ENCODE measurements at regions not wholly inside any gene's neighbourhood (a gene's known extent, or its start where the extent isn't known, plus 50 kb on each side); places are given as distances from the start of the nearest gene placed in this dataset.

- TF ChIP-seq RAD21 (IDR thresholded peaks at IDR 0.05; ENCODE audit: low read depth), result no peak
- no peak for TF ChIP-seq TCF12 (IDR thresholded peaks at IDR 0.05; ENCODE audit: low read depth)
- no peak for TF ChIP-seq CEBPB (IDR thresholded peaks at IDR 0.05)
- no peak for TF ChIP-seq EP300 (IDR thresholded peaks at IDR 0.05; ENCODE audit: borderline replicate concordance)
These were observed 292.9 kb downstream of the LTN1 start for GRCh38 chr21:28699596-28700259.

GRCh38 chr21:28699186-28699585 is 293.5 kb downstream of the LTN1 start:
- TF ChIP-seq REST (IDR thresholded peaks at IDR 0.05; ENCODE audit: low read depth), result no peak
- no peak for TF ChIP-seq YY1 (IDR thresholded peaks at IDR 0.05; ENCODE audit: low read depth)
- no peak for TF ChIP-seq USF1 (IDR thresholded peaks at IDR 0.05)
- TF ChIP-seq RAD21 (IDR thresholded peaks at IDR 0.05; ENCODE audit: low read depth), result no peak
- no peak for TF ChIP-seq MAX (IDR thresholded peaks at IDR 0.05)
- TF ChIP-seq FOXM1 (IDR thresholded peaks at IDR 0.05; ENCODE audit: borderline replicate concordance, low read depth), result no peak
- TF ChIP-seq TEAD4 (IDR thresholded peaks at IDR 0.05), result no peak
- TF ChIP-seq EP300 (IDR thresholded peaks at IDR 0.05; ENCODE audit: borderline replicate concordance), result no peak
- no peak for TF ChIP-seq TCF12 (IDR thresholded peaks at IDR 0.05; ENCODE audit: low read depth)
- TF ChIP-seq NFIC (IDR thresholded peaks at IDR 0.05), result no peak
- TF ChIP-seq CEBPB (IDR thresholded peaks at IDR 0.05), result no peak
- no peak for TF ChIP-seq EGR1 (IDR thresholded peaks at IDR 0.05)
- no peak for TF ChIP-seq TAF1 (IDR thresholded peaks at IDR 0.05; ENCODE audit: low read depth)
- no peak for TF ChIP-seq ZBTB7A (IDR thresholded peaks at IDR 0.05; ENCODE audit: low read depth)
- no peak for TF ChIP-seq CREB1 (IDR thresholded peaks at IDR 0.05; ENCODE audit: low read depth)

GRCh38 chr21:28696844-28697410 is 295.8 kb downstream of the LTN1 start:
- no peak for TF ChIP-seq EP300 (IDR thresholded peaks at IDR 0.05; ENCODE audit: borderline replicate concordance)
- TF ChIP-seq FOXM1 (IDR thresholded peaks at IDR 0.05; ENCODE audit: borderline replicate concordance, low read depth), result no peak
- TF ChIP-seq EGR1 (IDR thresholded peaks at IDR 0.05), result no peak
- no peak for TF ChIP-seq TCF12 (IDR thresholded peaks at IDR 0.05; ENCODE audit: low read depth)
- no peak for TF ChIP-seq REST (IDR thresholded peaks at IDR 0.05; ENCODE audit: low read depth)
- no peak for TF ChIP-seq CREB1 (IDR thresholded peaks at IDR 0.05; ENCODE audit: low read depth)
- no peak for TF ChIP-seq ZBTB7A (IDR thresholded peaks at IDR 0.05; ENCODE audit: low read depth)
- TF ChIP-seq USF1 (IDR thresholded peaks at IDR 0.05), result no peak
- no peak for TF ChIP-seq TAF1 (IDR thresholded peaks at IDR 0.05; ENCODE audit: low read depth)
- TF ChIP-seq TEAD4 (IDR thresholded peaks at IDR 0.05), result no peak
- TF ChIP-seq YY1 (IDR thresholded peaks at IDR 0.05; ENCODE audit: low read depth), result no peak
- no peak for TF ChIP-seq MAX (IDR thresholded peaks at IDR 0.05)

- TF ChIP-seq RAD21 (IDR thresholded peaks at IDR 0.05; ENCODE audit: low read depth), result no peak
- TF ChIP-seq MAX (IDR thresholded peaks at IDR 0.05), result no peak
- TF ChIP-seq NFIC (IDR thresholded peaks at IDR 0.05), result no peak
- no peak for TF ChIP-seq FOXM1 (IDR thresholded peaks at IDR 0.05; ENCODE audit: borderline replicate concordance, low read depth)
These were observed 299.2 kb downstream of the LTN1 start for GRCh38 chr21:28693476-28693875.

- TF ChIP-seq TCF12 (IDR thresholded peaks at IDR 0.05; ENCODE audit: low read depth), result no peak
- no peak for TF ChIP-seq CREB1 (IDR thresholded peaks at IDR 0.05; ENCODE audit: low read depth)
- TF ChIP-seq USF1 (IDR thresholded peaks at IDR 0.05), result no peak
- TF ChIP-seq TEAD4 (IDR thresholded peaks at IDR 0.05), result no peak
- no peak for TF ChIP-seq RAD21 (IDR thresholded peaks at IDR 0.05; ENCODE audit: low read depth)
- no peak for TF ChIP-seq EP300 (IDR thresholded peaks at IDR 0.05; ENCODE audit: borderline replicate concordance)
- TF ChIP-seq NFIC (IDR thresholded peaks at IDR 0.05), result no peak
- no peak for TF ChIP-seq CEBPB (IDR thresholded peaks at IDR 0.05)
- TF ChIP-seq ZBTB7A (IDR thresholded peaks at IDR 0.05; ENCODE audit: low read depth), result no peak
These were observed 302.5 kb downstream of the LTN1 start for GRCh38 chr21:28690196-28690595.

All from Ishikawa (cell line).